ENCODE measurements at regions not wholly inside any gene's neighbourhood (a gene's known extent, or its start where the extent isn't known, plus 50 kb on each side); places are given as distances from the start of the nearest gene placed in this dataset.

GRCh38 chr4:34363842-34364241 is 1880.5 kb downstream of the ARAP2 start:
- TF ChIP-seq CTCF (IDR thresholded peaks at IDR 0.05; ENCODE audit: low read depth, low read length) = no peak
- DNase-seq (ENCODE audit: extremely low read depth, low read depth) = no peak

- DNase-seq (ENCODE audit: extremely low read depth, low read depth) = no peak
- TF ChIP-seq CTCF (IDR thresholded peaks at IDR 0.05; ENCODE audit: low read depth, low read length) = no peak
Measured at GRCh38 chr4:34365946-34366345, 1878.4 kb downstream of the ARAP2 start.

- no peak for TF ChIP-seq CTCF (IDR thresholded peaks at IDR 0.05; ENCODE audit: low read depth, low read length)
- DNase-seq (ENCODE audit: extremely low read depth, low read depth) = no peak
Measured at GRCh38 chr4:34371676-34372075, 1872.6 kb downstream of the ARAP2 start.

GRCh38 chr4:34372815-34373214 is 1871.5 kb downstream of the ARAP2 start:
- DNase-seq (ENCODE audit: extremely low read depth, low read depth) = no peak
- TF ChIP-seq CTCF (IDR thresholded peaks at IDR 0.05; ENCODE audit: low read depth, low read length) = no peak

GRCh38 chr4:34373456-34373855 is 1870.9 kb downstream of the ARAP2 start:
- no peak for DNase-seq (ENCODE audit: extremely low read depth, low read depth)
- TF ChIP-seq CTCF (IDR thresholded peaks at IDR 0.05; ENCODE audit: low read depth, low read length) = no peak

- no peak for TF ChIP-seq CTCF (IDR thresholded peaks at IDR 0.05; ENCODE audit: low read depth, low read length)
- no peak for DNase-seq (ENCODE audit: extremely low read depth, low read depth)
Measured at GRCh38 chr4:34412233-34412632, 1832.1 kb downstream of the ARAP2 start.

GRCh38 chr4:34412911-34413310 is 1831.4 kb downstream of the ARAP2 start:
- no peak for TF ChIP-seq CTCF (IDR thresholded peaks at IDR 0.05; ENCODE audit: low read depth, low read length)
- no peak for DNase-seq (ENCODE audit: extremely low read depth, low read depth)
